ENCODE measurements at regions not wholly inside any gene's neighbourhood (a gene's known extent, or its start where the extent isn't known, plus 50 kb on each side); places are given as distances from the start of the nearest gene placed in this dataset.

GRCh38 chr7:63521-64021 lies 128.8 kb upstream of the FAM20C start:
- DNase-seq, result no peak
- Mint-ChIP-seq H3K27ac (ENCODE audit: unreplicated experiment) (no peak overlapping the region), H3K36me3 (ENCODE audit: insufficient read depth, unreplicated experiment) (no peaks in the 10 kb centered on the region), H3K4me1 (ENCODE audit: low read depth, unreplicated experiment) (no peaks in the 10 kb centered on the region), H3K4me3 (ENCODE audit: unreplicated experiment) (no peak overlapping the region), H3K27me3 (ENCODE audit: insufficient read depth, unreplicated experiment) (no peaks in the 10 kb centered on the region), H3K9me3 (ENCODE audit: unreplicated experiment) (no peaks in the 10 kb centered on the region)
- no TSS peak for BruUV-seq (replicated peaks)
- CTCF ChIA-PET, result interaction anchor here (0.6 to 1.4 kb wide), 4 partner anchors 57 to 203 kb away, joined by 3 to 9 read pairs (median 4); no protein-coding TSS in a partner anchor
- intact Hi-C loops (cut with micrococcal nuclease; ENCODE audit: unreplicated experiment), result no loop called here
- Histone ChIP-seq H3K4me3 (ENCODE audit: low read depth, low read length) (no peak overlapping the region), H3K36me3 (ENCODE audit: control insufficient read depth, insufficient read depth, low read length) (no peaks in the 10 kb centered on the region; the same call in 1 of the 2 replicates), H3K9me3 (no peaks in the 10 kb centered on the region), H3K4me1 (no peaks in the 10 kb centered on the region), H3K27me3 (replicated peaks; ENCODE audit: control insufficient read depth, insufficient read depth, low read length) (no peaks in the 10 kb centered on the region)
- POLR2A ChIA-PET, result no interaction called here
- TF ChIP-seq, protein P1, sequence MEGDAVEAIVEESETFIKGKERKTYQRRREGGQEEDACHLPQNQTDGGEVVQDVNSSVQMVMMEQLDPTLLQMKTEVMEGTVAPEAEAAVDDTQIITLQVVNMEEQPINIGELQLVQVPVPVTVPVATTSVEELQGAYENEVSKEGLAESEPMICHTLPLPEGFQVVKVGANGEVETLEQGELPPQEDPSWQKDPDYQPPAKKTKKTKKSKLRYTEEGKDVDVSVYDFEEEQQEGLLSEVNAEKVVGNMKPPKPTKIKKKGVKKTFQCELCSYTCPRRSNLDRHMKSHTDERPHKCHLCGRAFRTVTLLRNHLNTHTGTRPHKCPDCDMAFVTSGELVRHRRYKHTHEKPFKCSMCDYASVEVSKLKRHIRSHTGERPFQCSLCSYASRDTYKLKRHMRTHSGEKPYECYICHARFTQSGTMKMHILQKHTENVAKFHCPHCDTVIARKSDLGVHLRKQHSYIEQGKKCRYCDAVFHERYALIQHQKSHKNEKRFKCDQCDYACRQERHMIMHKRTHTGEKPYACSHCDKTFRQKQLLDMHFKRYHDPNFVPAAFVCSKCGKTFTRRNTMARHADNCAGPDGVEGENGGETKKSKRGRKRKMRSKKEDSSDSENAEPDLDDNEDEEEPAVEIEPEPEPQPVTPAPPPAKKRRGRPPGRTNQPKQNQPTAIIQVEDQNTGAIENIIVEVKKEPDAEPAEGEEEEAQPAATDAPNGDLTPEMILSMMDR (IDR thresholded peaks at IDR 0.05; ENCODE audit: insufficient read depth in 1 of 2, low read depth in 1 of 2, low read length in 1 of 2, severe bottlenecking in 1 of 2, unreplicated experiment in 1 of 2), result no peak

GRCh38 chr7:64098-64915 lies 128.1 kb upstream of the FAM20C start:
- no peak overlapping the region for H3K4me3 Mint-ChIP-seq (ENCODE audit: unreplicated experiment)
- intact Hi-C loops (cut with micrococcal nuclease; ENCODE audit: unreplicated experiment), result no loop called here
- no peaks in the 10 kb centered on the region for H3K9me3 ChIP-seq
- H3K4me3 ChIP-seq (ENCODE audit: low read depth, low read length), result no peak overlapping the region
- BruUV-seq (replicated peaks), result no TSS peak
- DNase-seq, result peak in 1 of 2 experiments; percentile 61
- no peaks in the 10 kb centered on the region for H3K36me3 Mint-ChIP-seq (ENCODE audit: insufficient read depth, unreplicated experiment)
- no peaks in the 10 kb centered on the region for H3K27me3 Mint-ChIP-seq (ENCODE audit: insufficient read depth, unreplicated experiment)
- no peaks in the 10 kb centered on the region for H3K9me3 Mint-ChIP-seq (ENCODE audit: unreplicated experiment)
- H3K4me1 ChIP-seq, result no peaks in the 10 kb centered on the region
- TF ChIP-seq, protein P1 (IDR thresholded peaks at IDR 0.05; ENCODE audit: insufficient read depth in 1 of 2, low read depth in 1 of 2, low read length in 1 of 2, severe bottlenecking in 1 of 2, unreplicated experiment in 1 of 2), result peak; percentile 33 to 62
- H3K36me3 ChIP-seq (ENCODE audit: control insufficient read depth, insufficient read depth, low read length), result no peaks in the 10 kb centered on the region; the same call in 1 of the 2 replicates
- CTCF ChIA-PET, result interaction anchor here (0.6 to 1.4 kb wide), 5 partner anchors 56 to 203 kb away, joined by 3 to 9 read pairs (median 3); no protein-coding TSS in a partner anchor
- H3K4me1 Mint-ChIP-seq (ENCODE audit: low read depth, unreplicated experiment), result no peaks in the 10 kb centered on the region
- POLR2A ChIA-PET, result interaction anchor here (0.5 kb wide), 1 partner anchor 105 kb away, joined by 3 read pairs; no protein-coding TSS in a partner anchor
- no peaks in the 10 kb centered on the region for H3K27me3 ChIP-seq (replicated peaks; ENCODE audit: control insufficient read depth, insufficient read depth, low read length)
- no peak overlapping the region for H3K27ac Mint-ChIP-seq (ENCODE audit: unreplicated experiment)

- ChIA-PET CTCF (interaction anchor here (1.4 kb wide), 1 partner anchor 202 kb away, joined by 6 read pairs; no protein-coding TSS in a partner anchor), POLR2A (no interaction called here)
- H3K27ac Mint-ChIP-seq (ENCODE audit: unreplicated experiment), result no peak overlapping the region
- Histone ChIP-seq H3K36me3 (ENCODE audit: control insufficient read depth, insufficient read depth, low read length) (no peaks in the 10 kb centered on the region; the same call in 1 of the 2 replicates), H3K4me1 (no peaks in the 10 kb centered on the region), H3K27me3 (replicated peaks; ENCODE audit: control insufficient read depth, insufficient read depth, low read length) (no peaks in the 10 kb centered on the region), H3K4me3 (ENCODE audit: low read depth, low read length) (no peak overlapping the region), H3K9me3 (no peaks in the 10 kb centered on the region)
- no peaks in the 10 kb centered on the region for H3K36me3 Mint-ChIP-seq (ENCODE audit: insufficient read depth, unreplicated experiment)
- BruUV-seq (replicated peaks), result no TSS peak
- no peak overlapping the region for H3K4me3 Mint-ChIP-seq (ENCODE audit: unreplicated experiment)
- TF ChIP-seq, protein P1 (IDR thresholded peaks at IDR 0.05; ENCODE audit: insufficient read depth in 1 of 2, low read depth in 1 of 2, low read length in 1 of 2, severe bottlenecking in 1 of 2, unreplicated experiment in 1 of 2), result no peak
- H3K27me3 Mint-ChIP-seq (ENCODE audit: insufficient read depth, unreplicated experiment), result no peaks in the 10 kb centered on the region
- no peaks in the 10 kb centered on the region for H3K4me1 Mint-ChIP-seq (ENCODE audit: low read depth, unreplicated experiment)
- no peak for DNase-seq
- H3K9me3 Mint-ChIP-seq (ENCODE audit: unreplicated experiment), result no peaks in the 10 kb centered on the region
- intact Hi-C loops (cut with micrococcal nuclease; ENCODE audit: unreplicated experiment), result no loop called here
Measured at GRCh38 chr7:64916-65341, 127.4 kb upstream of the FAM20C start.

Measured in Caco-2 (cell line).